ENCODE measurements at regions not wholly inside any gene's neighbourhood (a gene's known extent, or its start where the extent isn't known, plus 50 kb on each side); places are given as distances from the start of the nearest gene placed in this dataset.

GRCh38 chr6:53986165-53986720, 125.0 kb upstream of the MLIP start:
- peak; percentile 71 to 96 (median 77) for TF ChIP-seq CTCF (IDR thresholded peaks at IDR 0.05 in 2 of 3, conservative IDR thresholded peaks at IDR 0.05 in 1 of 3; ENCODE audit: borderline replicate concordance in 1 of 3, insufficient read depth in 1 of 3, low read depth in 2 of 3, low read length in 2 of 3)
- no peak for TF ChIP-seq ELF1 (IDR thresholded peaks at IDR 0.05; ENCODE audit: borderline replicate concordance, low read depth)
- no peak for TF ChIP-seq FOSL1 (IDR thresholded peaks at IDR 0.05; ENCODE audit: low read depth)
- TF ChIP-seq POLR2A (IDR thresholded peaks at IDR 0.05; ENCODE audit: borderline replicate concordance, extremely low read depth, insufficient read depth, insufficient read length): no peak
- TF ChIP-seq EZH2phosphoT487 (IDR thresholded peaks at IDR 0.05; ENCODE audit: borderline replicate concordance): no peak
- TF ChIP-seq EZH2 (IDR thresholded peaks at IDR 0.05): no peak
- no peak for TF ChIP-seq POLR2AphosphoS5 (IDR thresholded peaks at IDR 0.05; ENCODE audit: low read depth, low read length)
- no peak for TF ChIP-seq ZNF274 (IDR thresholded peaks at IDR 0.05; ENCODE audit: low read depth, low read length)
- 0 out of 2 replicates have a peak, but pooled peaks have one; percentile 16 for TF ChIP-seq CEBPB (IDR thresholded peaks at IDR 0.05; ENCODE audit: low read depth)
- no peak for TF ChIP-seq MAX (IDR thresholded peaks at IDR 0.05)
- TF ChIP-seq RAD21 (IDR thresholded peaks at IDR 0.05; ENCODE audit: low read depth): peak; percentile 93
- TF ChIP-seq TCF7L2 (IDR thresholded peaks at IDR 0.05; ENCODE audit: borderline replicate concordance, extremely low read depth, insufficient read depth, insufficient read length): no peak
- TF ChIP-seq SP1 (IDR thresholded peaks at IDR 0.05; ENCODE audit: low read depth): no peak
- no peak for TF ChIP-seq SRF (IDR thresholded peaks at IDR 0.05; ENCODE audit: low read depth)
